ENCODE measurements at regions not wholly inside any gene's neighbourhood (a gene's known extent, or its start where the extent isn't known, plus 50 kb on each side); places are given as distances from the start of the nearest gene placed in this dataset.

DNA sequence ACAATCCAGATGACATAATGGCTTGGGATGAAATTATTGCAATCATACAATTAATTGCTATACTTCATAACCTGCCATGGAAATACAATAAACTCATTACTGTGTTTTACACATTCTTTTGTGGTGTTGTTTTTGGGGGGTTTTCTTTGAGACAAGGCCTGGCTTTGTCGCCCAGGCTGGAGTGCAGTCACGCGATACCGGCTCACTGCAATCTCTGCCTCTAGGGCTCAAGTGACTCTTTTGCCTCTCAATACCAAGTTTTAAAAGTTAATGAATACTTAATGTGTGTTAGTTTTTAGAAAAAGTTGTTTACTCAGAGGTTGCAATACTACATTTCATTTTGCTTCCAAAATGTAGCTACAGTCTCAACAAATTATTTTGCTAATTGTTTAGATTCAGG is 598.4 kb downstream of the CHSY3 start:
- no peak for TF ChIP-seq CTCF (conservative IDR thresholded peaks at IDR 0.05; ENCODE audit: low read depth in 2 of 2)
- TF ChIP-seq, protein P1, sequence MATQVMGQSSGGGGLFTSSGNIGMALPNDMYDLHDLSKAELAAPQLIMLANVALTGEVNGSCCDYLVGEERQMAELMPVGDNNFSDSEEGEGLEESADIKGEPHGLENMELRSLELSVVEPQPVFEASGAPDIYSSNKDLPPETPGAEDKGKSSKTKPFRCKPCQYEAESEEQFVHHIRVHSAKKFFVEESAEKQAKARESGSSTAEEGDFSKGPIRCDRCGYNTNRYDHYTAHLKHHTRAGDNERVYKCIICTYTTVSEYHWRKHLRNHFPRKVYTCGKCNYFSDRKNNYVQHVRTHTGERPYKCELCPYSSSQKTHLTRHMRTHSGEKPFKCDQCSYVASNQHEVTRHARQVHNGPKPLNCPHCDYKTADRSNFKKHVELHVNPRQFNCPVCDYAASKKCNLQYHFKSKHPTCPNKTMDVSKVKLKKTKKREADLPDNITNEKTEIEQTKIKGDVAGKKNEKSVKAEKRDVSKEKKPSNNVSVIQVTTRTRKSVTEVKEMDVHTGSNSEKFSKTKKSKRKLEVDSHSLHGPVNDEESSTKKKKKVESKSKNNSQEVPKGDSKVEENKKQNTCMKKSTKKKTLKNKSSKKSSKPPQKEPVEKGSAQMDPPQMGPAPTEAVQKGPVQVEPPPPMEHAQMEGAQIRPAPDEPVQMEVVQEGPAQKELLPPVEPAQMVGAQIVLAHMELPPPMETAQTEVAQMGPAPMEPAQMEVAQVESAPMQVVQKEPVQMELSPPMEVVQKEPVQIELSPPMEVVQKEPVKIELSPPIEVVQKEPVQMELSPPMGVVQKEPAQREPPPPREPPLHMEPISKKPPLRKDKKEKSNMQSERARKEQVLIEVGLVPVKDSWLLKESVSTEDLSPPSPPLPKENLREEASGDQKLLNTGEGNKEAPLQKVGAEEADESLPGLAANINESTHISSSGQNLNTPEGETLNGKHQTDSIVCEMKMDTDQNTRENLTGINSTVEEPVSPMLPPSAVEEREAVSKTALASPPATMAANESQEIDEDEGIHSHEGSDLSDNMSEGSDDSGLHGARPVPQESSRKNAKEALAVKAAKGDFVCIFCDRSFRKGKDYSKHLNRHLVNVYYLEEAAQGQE (IDR thresholded peaks at IDR 0.05; ENCODE audit: unreplicated experiment) = no peak
- no peak for TF ChIP-seq EZH2phosphoT487 (IDR thresholded peaks at IDR 0.05; ENCODE audit: unreplicated experiment)
- no peak for TF ChIP-seq POLR2AphosphoS5 (IDR thresholded peaks at IDR 0.05; ENCODE audit: low read depth)
- TF ChIP-seq EZH2 (IDR thresholded peaks at IDR 0.05; ENCODE audit: low read depth, unreplicated experiment) = no peak
- TF ChIP-seq STAT1 (IDR thresholded peaks at IDR 0.05; ENCODE audit: unreplicated experiment) = no peak
- TF ChIP-seq ZNF114 (CRISPR knock-in tag; IDR thresholded peaks at IDR 0.05) = no peak
- TF ChIP-seq CREB1 (CRISPR knock-in tag; IDR thresholded peaks at IDR 0.05; ENCODE audit: low read depth) = no peak
- TF ChIP-seq, protein P2, sequence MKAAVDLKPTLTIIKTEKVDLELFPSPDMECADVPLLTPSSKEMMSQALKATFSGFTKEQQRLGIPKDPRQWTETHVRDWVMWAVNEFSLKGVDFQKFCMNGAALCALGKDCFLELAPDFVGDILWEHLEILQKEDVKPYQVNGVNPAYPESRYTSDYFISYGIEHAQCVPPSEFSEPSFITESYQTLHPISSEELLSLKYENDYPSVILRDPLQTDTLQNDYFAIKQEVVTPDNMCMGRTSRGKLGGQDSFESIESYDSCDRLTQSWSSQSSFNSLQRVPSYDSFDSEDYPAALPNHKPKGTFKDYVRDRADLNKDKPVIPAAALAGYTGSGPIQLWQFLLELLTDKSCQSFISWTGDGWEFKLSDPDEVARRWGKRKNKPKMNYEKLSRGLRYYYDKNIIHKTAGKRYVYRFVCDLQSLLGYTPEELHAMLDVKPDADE (IDR thresholded peaks at IDR 0.05) = no peak
- TF ChIP-seq JUNB (IDR thresholded peaks at IDR 0.05; ENCODE audit: unreplicated experiment) = no peak
- no peak for TF ChIP-seq NANOG (IDR thresholded peaks at IDR 0.05; ENCODE audit: borderline replicate concordance)
- no peak for TF ChIP-seq ZNF462 (CRISPR knock-in tag; IDR thresholded peaks at IDR 0.05)

Data from GM23338 (cell line).